Chondrocyte (in vitro differentiated cells): ENCODE measurements at regions not wholly inside any gene's neighbourhood (a gene's known extent, or its start where the extent isn't known, plus 50 kb on each side); places are given as distances from the start of the nearest gene placed in this dataset.
"Not testable (repeated sequence)": the region's sequence is repeated elsewhere in the genome, so short reads cannot be mapped to it uniquely, and the experiment has no call there.

ENCODE experiments used
- DNase-seq: peaks from one replicate; pipeline ENCODE4 v3.0.0; 2021; ENCODE audit warnings: mixed read lengths, low spot score
- H3K27ac Mint-ChIP-seq: one replicate; pipeline ENCODE4 v1.8.0; 2021; ENCODE audit warnings: mild to moderate bottlenecking, moderate library complexity, mixed read lengths; ENCODE audit not compliant: unreplicated experiment
- H3K27me3 Mint-ChIP-seq: 2 replicates; pipeline ENCODE4 v1.8.0; 2021; ENCODE audit warnings: low read depth, mixed read lengths
- H3K36me3 Mint-ChIP-seq: 2 replicates; pipeline ENCODE4 v1.8.0; 2021; ENCODE audit warnings: low read depth, mixed read lengths
- H3K4me1 Mint-ChIP-seq: 2 replicates; pipeline ENCODE4 v1.8.0; 2021; ENCODE audit warnings: low read depth, mild to moderate bottlenecking, mixed read lengths
- H3K4me3 Mint-ChIP-seq: one replicate; pipeline ENCODE4 v1.8.0; 2021; ENCODE audit warnings: mild to moderate bottlenecking, moderate library complexity, mixed read lengths; ENCODE audit not compliant: unreplicated experiment
- H3K9me3 Mint-ChIP-seq: 2 replicates; pipeline ENCODE4 v1.8.0; 2021; ENCODE audit warnings: low read depth, mixed read lengths
- CTCF ChIP-seq: fragments of 200-600 bp; sonication (generic); IDR thresholded peaks from 2 replicates; pipeline ENCODE4 v1.5.0; 2021; ENCODE audit warnings: antibody characterized with exemption, mild to moderate bottlenecking, moderate library complexity

DNA sequence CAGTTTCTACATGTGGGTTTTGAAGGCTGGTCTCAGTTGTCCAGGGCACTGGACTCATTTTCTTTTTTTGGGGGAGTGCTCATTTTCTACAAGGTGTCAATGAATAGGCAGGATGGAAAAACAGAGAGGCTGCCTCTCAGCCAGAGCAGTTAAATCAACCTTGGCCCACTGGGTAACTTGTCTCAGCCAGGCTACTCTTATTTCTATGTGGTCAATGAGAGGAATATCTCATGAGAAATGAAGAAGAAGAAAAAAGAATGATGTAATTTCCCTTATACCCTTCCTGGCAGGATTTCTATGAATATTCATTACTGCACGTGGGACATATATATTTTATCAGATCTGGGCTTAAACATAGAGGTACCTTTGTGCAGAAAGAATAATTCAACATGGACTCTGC lies 155.2 kb upstream of the E2F7 start:
- H3K9me3 Mint-ChIP-seq: no peaks in the 10 kb centered on the region
- H3K4me1 Mint-ChIP-seq: no peaks in the 10 kb centered on the region

DNA sequence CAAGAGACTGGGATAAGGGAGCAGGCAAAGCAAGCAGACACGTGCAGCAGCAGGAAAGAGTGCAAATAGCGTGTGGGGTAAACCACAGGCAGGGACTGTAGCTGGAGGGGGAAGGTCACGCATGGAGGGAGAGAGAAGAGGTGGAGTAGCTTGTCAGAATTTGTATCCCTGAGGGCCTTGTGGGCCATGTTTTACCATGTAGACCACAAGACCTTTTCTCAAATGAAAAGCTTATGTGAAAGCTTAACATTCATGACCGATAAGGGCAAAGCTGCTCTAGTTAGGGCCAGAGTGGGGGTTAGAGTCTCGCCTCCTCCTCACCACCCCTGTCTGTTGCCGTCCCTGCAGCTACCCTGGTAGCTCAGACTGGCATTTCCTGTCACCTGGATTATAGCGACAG lies 152.9 kb upstream of the E2F7 start:
- TF ChIP-seq CTCF: no peak
- no peaks in the 10 kb centered on the region for H3K9me3 Mint-ChIP-seq
- DNase-seq: no peak
- H3K4me3 Mint-ChIP-seq: no peak overlapping the region
- peaks cover 2% of the 10 kb centered on the region for H3K36me3 Mint-ChIP-seq
- H3K27ac Mint-ChIP-seq: no peak overlapping the region
- H3K27me3 Mint-ChIP-seq: peaks cover 16% of the 10 kb centered on the region
- H3K4me1 Mint-ChIP-seq: no peaks in the 10 kb centered on the region

More for the DNA sequence above, 155.2 kb upstream of the E2F7 start:
- TF ChIP-seq CTCF: no peak
- DNase-seq: no peak
- no peak overlapping the region for H3K27ac Mint-ChIP-seq
- H3K36me3 Mint-ChIP-seq: peaks cover 2% of the 10 kb centered on the region
- no peak overlapping the region for H3K4me3 Mint-ChIP-seq
- peaks cover 10% of the 10 kb centered on the region for H3K27me3 Mint-ChIP-seq

GRCh38 chr12:77216136-77216535 lies 150.8 kb upstream of the E2F7 start:
- H3K27ac Mint-ChIP-seq, H3K36me3 Mint-ChIP-seq, H3K4me1 Mint-ChIP-seq, DNase-seq, H3K4me3 Mint-ChIP-seq, H3K9me3 Mint-ChIP-seq: not testable (repeated sequence)
- H3K27me3 Mint-ChIP-seq: peaks cover 12% of the 10 kb centered on the region

DNA sequence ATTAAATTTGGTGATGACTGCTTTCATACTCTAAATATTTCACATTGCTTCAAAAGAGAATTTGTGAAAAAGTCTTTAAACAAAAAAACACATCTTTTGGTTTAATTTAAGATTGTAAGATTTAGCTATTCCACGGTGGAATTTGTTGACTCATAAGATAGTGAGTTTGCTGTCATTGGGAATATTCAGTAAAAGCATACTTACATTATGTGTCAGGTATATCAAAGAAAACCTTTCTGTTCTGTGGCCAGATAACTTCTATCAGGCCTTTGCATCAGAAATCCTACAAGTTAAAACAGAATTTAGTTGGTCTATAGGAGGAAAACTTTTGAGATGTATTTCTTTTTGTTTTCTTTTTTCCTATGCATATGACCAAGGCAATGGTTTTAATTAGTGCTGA lies 148.8 kb upstream of the E2F7 start:
- H3K27ac Mint-ChIP-seq: no peak overlapping the region
- no peak overlapping the region for H3K4me3 Mint-ChIP-seq
- peaks cover 2% of the 10 kb centered on the region for H3K36me3 Mint-ChIP-seq
- no peak for TF ChIP-seq CTCF
- peaks cover 13% of the 10 kb centered on the region for H3K9me3 Mint-ChIP-seq
- no peak for DNase-seq
- H3K27me3 Mint-ChIP-seq: peaks cover 10% of the 10 kb centered on the region
- no peaks in the 10 kb centered on the region for H3K4me1 Mint-ChIP-seq

DNA sequence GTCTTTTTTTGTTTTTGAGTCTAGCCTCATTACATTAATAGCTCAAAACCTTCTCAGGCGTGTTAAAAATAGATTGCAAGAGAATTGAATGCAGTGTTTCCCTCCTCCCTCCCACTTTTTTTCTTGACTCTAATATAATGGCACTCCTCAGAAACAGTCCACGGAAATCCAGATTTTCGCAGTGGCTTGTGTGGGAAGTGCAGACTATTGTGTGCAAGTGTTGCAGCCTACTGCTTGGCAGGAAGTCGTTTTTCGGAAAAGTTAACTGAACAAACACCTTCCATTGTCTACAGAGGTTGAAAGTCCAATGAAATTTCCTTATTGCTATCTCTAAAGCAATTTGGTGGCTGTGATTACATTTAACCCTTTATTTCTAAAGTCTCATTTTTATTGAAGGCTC lies 147.9 kb upstream of the E2F7 start:
- Mint-ChIP-seq H3K36me3 (peaks cover 2% of the 10 kb centered on the region), H3K4me1 (no peaks in the 10 kb centered on the region), H3K9me3 (peaks cover 13% of the 10 kb centered on the region), H3K27ac (no peak overlapping the region), H3K27me3 (peaks cover 10% of the 10 kb centered on the region), H3K4me3 (no peak overlapping the region)
- TF ChIP-seq CTCF: no peak
- DNase-seq: no peak

DNA sequence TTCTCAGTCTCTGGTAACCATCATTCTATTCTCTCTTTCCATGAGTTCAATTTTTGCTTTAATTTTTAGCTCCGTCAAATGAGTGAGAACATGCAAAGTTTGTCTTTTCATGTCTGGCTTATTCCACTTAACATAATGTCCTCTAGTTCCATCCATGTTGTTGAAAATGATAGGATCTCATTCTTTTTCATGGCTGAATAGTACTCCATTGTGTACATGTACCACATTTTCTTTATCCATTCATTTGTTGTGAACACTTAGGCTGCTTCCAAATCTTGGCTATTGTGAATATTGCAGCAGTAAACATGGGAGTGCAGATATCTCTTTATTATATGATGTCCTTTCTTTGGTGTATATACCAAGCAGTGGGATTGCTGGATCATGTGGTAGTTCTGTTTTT lies 145.4 kb upstream of the E2F7 start:
- no peak for DNase-seq
- no peak for TF ChIP-seq CTCF
- no peaks in the 10 kb centered on the region for H3K36me3 Mint-ChIP-seq
- H3K27ac Mint-ChIP-seq: no peak overlapping the region
- peaks cover 12% of the 10 kb centered on the region for H3K27me3 Mint-ChIP-seq
- no peak overlapping the region for H3K4me3 Mint-ChIP-seq
- no peaks in the 10 kb centered on the region for H3K4me1 Mint-ChIP-seq
- peaks cover 13% of the 10 kb centered on the region for H3K9me3 Mint-ChIP-seq
